OCI-LY1 (cell line): ENCODE measurements at regions not wholly inside any gene's neighbourhood (a gene's known extent, or its start where the extent isn't known, plus 50 kb on each side); places are given as distances from the start of the nearest gene placed in this dataset.

Experiments used
- H2AFZ ChIP-seq: fragments of 200-600 bp; sonication (generic), shearing (Covaris generic); 2 replicates; pipeline ENCODE4 v1.6.0; 2014; ENCODE audit warnings: antibody characterized with exemption, mild to moderate bottlenecking, low read length
- H3F3A ChIP-seq: fragments of 200-600 bp; sonication (generic), shearing (Covaris generic); 2 replicates; pipeline ENCODE4 v1.6.0; 2014; ENCODE audit warnings: mild to moderate bottlenecking, antibody characterized with exemption, low read length, moderate library complexity; ENCODE audit not compliant: insufficient read depth
- H3K27ac ChIP-seq: fragments of 200-600 bp; sonication (generic); 2 replicates; pipeline ENCODE4 v1.5.1; 2014; ENCODE audit warnings: low read length, mixed run types, mild to moderate bottlenecking, low read depth; ENCODE audit not compliant: poor library complexity, severe bottlenecking
- H3K27me3 ChIP-seq: fragments of 200-600 bp; sonication (generic); 2 replicates; pipeline ENCODE4 v1.6.0; 2014; ENCODE audit warnings: antibody characterized with exemption, mild to moderate bottlenecking, low read length, moderate library complexity; ENCODE audit not compliant: insufficient read depth
- H3K36me3 ChIP-seq: fragments of 200-600 bp; sonication (generic); 2 replicates; pipeline ENCODE4 v1.6.1; 2014; ENCODE audit warnings: mild to moderate bottlenecking, antibody characterized with exemption, low read length, moderate library complexity, mixed read lengths; ENCODE audit not compliant: insufficient read depth
- H3K4me1 ChIP-seq: fragments of 200-600 bp; sonication (generic); 2 replicates; pipeline ENCODE4 v1.5.1; 2014; ENCODE audit warnings: mild to moderate bottlenecking, low read length, moderate library complexity; ENCODE audit not compliant: insufficient read depth, severe bottlenecking
- H3K4me2 ChIP-seq: fragments of 200-600 bp; sonication (generic), shearing (Covaris generic); 2 replicates; pipeline ENCODE4 v1.6.1; 2014; ENCODE audit warnings: low read length
- H3K4me3 ChIP-seq: fragments of 200-600 bp; sonication (generic); 2 replicates; pipeline ENCODE4 v1.5.1; 2014; ENCODE audit warnings: low read length, low read depth, mild to moderate bottlenecking, mixed read lengths; ENCODE audit not compliant: poor library complexity, severe bottlenecking
- H3K79me2 ChIP-seq: fragments of 200-600 bp; shearing (Covaris generic); 2 replicates; pipeline ENCODE4 v1.6.1; 2016; ENCODE audit warnings: mixed run types, low read length, mixed read lengths; ENCODE audit not compliant: insufficient read depth
- H3K9ac ChIP-seq: fragments of 200-600 bp; sonication (generic), shearing (Covaris generic); 2 replicates; pipeline ENCODE4 v1.6.1; 2014; ENCODE audit warnings: mild to moderate bottlenecking, low read length, mixed read lengths
- H3K9me2 ChIP-seq: fragments of 200-600 bp; sonication (generic), shearing (Covaris generic); 2 replicates; pipeline ENCODE4 v1.6.1; 2014; ENCODE audit warnings: low read depth, mild to moderate bottlenecking, low read length, mixed read lengths
- H3K9me3 ChIP-seq: fragments of 200-600 bp; shearing (Covaris generic); 2 replicates; pipeline ENCODE4 v1.6.1; 2014; ENCODE audit warnings: low read length, mixed read lengths
- H4K20me1 ChIP-seq: fragments of 200-600 bp; sonication (generic), shearing (Covaris generic); 2 replicates; pipeline ENCODE4 v1.6.0; 2016; ENCODE audit warnings: mild to moderate bottlenecking, low read length; ENCODE audit not compliant: insufficient read depth
- EZH2 ChIP-seq: fragments of 200-600 bp; sonication (generic), shearing (Covaris generic); IDR thresholded peaks from 2 replicates; pipeline ENCODE4 v1.8.0; 2017; ENCODE audit warnings: borderline replicate concordance, mixed run types, mild to moderate bottlenecking, antibody characterized with exemption, low read length, moderate library complexity, mixed read lengths
- TF ChIP-seq, protein P1 (sequence below): fragments of 200-600 bp; sonication (generic), shearing (Covaris generic); IDR thresholded peaks from 2 replicates; pipeline ENCODE4 v1.5.1; 2017; ENCODE audit warnings: mild to moderate bottlenecking, antibody characterized with exemption, low read length, moderate library complexity, mixed read lengths

GRCh38 chr5:60362158-60362557 is 337.8 kb downstream of the DEPDC1B start:
- H4K20me1 ChIP-seq, result no peaks in the 10 kb centered on the region
- H3K36me3 ChIP-seq, result no peaks in the 10 kb centered on the region
- no peak overlapping the region for H3K4me3 ChIP-seq
- H3K4me2 ChIP-seq, result no peak overlapping the region
- no peaks in the 10 kb centered on the region for H3K9me3 ChIP-seq
- TF ChIP-seq EZH2, result no peak
- TF ChIP-seq, protein P1, sequence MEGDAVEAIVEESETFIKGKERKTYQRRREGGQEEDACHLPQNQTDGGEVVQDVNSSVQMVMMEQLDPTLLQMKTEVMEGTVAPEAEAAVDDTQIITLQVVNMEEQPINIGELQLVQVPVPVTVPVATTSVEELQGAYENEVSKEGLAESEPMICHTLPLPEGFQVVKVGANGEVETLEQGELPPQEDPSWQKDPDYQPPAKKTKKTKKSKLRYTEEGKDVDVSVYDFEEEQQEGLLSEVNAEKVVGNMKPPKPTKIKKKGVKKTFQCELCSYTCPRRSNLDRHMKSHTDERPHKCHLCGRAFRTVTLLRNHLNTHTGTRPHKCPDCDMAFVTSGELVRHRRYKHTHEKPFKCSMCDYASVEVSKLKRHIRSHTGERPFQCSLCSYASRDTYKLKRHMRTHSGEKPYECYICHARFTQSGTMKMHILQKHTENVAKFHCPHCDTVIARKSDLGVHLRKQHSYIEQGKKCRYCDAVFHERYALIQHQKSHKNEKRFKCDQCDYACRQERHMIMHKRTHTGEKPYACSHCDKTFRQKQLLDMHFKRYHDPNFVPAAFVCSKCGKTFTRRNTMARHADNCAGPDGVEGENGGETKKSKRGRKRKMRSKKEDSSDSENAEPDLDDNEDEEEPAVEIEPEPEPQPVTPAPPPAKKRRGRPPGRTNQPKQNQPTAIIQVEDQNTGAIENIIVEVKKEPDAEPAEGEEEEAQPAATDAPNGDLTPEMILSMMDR, result no peak
- H3K27ac ChIP-seq, result no peak overlapping the region
- H3K27me3 ChIP-seq, result no peaks in the 10 kb centered on the region
- no peak overlapping the region for H2AFZ ChIP-seq
- H3K9ac ChIP-seq, result no peak overlapping the region
- H3F3A ChIP-seq, result no peaks in the 10 kb centered on the region
- no peaks in the 10 kb centered on the region for H3K9me2 ChIP-seq
- H3K79me2 ChIP-seq, result no peaks in the 10 kb centered on the region
- H3K4me1 ChIP-seq, result no peaks in the 10 kb centered on the region

- H2AFZ ChIP-seq, result no peak overlapping the region
- no peaks in the 10 kb centered on the region for H3K9me2 ChIP-seq
- no peak overlapping the region for H3K4me3 ChIP-seq
- no peaks in the 10 kb centered on the region for H3K9me3 ChIP-seq
- no peaks in the 10 kb centered on the region for H3K4me1 ChIP-seq
- no peaks in the 10 kb centered on the region for H3K79me2 ChIP-seq
- H4K20me1 ChIP-seq, result no peaks in the 10 kb centered on the region
- H3K36me3 ChIP-seq, result no peaks in the 10 kb centered on the region
- no peak overlapping the region for H3K4me2 ChIP-seq
- no peaks in the 10 kb centered on the region for H3F3A ChIP-seq
- no peaks in the 10 kb centered on the region for H3K27me3 ChIP-seq
- no peak overlapping the region for H3K9ac ChIP-seq
- no peak overlapping the region for H3K27ac ChIP-seq
- no peak for TF ChIP-seq EZH2
- TF ChIP-seq, protein P1, result no peak
These were observed 339.6 kb downstream of the DEPDC1B start for GRCh38 chr5:60360355-60360754.

DNA sequence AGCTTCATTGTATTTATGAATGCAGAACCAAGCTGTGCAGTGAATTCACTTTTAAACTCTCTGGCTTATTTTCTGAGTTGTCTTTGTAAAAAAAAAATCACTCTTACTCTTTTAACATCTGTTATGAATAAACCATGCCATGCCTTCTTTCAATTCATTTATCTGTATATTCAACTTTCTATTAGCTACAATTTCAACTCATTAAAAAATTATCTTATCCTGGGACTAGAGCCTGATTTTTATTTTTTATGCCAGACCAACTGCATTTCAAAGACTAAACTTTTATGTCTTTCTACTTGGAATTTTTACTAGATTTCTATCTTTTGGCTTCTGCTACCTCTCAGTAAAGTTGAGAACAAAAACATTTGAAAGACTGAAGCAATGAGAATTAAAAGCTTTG is 342.7 kb downstream of the DEPDC1B start:
- Histone ChIP-seq H3K4me2 (no peak overlapping the region), H3F3A (no peaks in the 10 kb centered on the region)

More for the DNA sequence above, 342.7 kb downstream of the DEPDC1B start:
- Histone ChIP-seq H3K4me1 (peaks cover 6% of the 10 kb centered on the region), H3K9me2 (no peaks in the 10 kb centered on the region), H3K79me2 (no peaks in the 10 kb centered on the region), H3K36me3 (no peaks in the 10 kb centered on the region), H3K27ac (no peak overlapping the region), H3K9me3 (no peaks in the 10 kb centered on the region), H3K9ac (no peak overlapping the region), H4K20me1 (no peaks in the 10 kb centered on the region), H2AFZ (no peak overlapping the region), H3K27me3 (no peaks in the 10 kb centered on the region), H3K4me3 (no peak overlapping the region)
- TF ChIP-seq, protein P1, result no peak
- no peak for TF ChIP-seq EZH2
